GM18907 (cell line): ENCODE measurements at regions not wholly inside any gene's neighbourhood (a gene's known extent, or its start where the extent isn't known, plus 50 kb on each side); places are given as distances from the start of the nearest gene placed in this dataset.

Experiments
- ATAC-seq: cut with Tn5 transposase; IDR thresholded peaks from one replicate; pipeline ENCODE4 v1.9.1; 2021; ENCODE audit warnings: mild to moderate bottlenecking, moderate library complexity; ENCODE audit not compliant: unreplicated experiment

DNA sequence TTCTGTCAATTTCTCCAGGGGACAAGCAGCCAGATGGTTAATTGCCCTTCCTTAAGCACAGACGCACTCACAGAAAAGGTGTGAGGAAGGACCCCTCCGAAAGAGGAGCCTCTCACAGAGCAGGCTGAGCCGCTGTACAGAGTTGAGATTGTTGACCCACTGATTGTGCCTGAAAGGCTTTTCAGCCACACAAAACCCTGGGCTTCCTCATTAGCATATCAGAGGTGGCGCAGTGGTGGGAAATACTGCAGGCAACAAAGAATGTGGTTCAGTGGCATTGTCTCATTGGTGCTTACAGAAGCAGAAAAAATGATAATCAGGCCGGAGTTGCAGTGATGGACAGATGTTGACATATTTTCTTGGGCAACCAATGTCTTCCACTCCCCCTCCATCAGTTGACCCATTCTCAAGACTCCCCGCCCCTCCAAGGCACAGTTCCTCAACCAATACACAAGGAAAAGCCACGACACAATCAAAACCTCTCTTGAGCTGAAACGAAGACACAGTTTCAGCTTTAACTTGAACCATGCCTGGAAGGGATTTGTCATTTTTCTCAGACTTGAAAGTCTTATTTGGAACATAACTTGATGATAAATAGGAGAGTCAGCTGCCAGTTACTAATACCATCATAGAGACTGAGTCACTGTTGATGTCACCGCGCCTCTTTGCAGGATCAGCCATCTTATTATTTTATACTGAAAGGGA is 53.1 kb downstream of the ATXN3L start:
- ATAC-seq, result no peak

DNA sequence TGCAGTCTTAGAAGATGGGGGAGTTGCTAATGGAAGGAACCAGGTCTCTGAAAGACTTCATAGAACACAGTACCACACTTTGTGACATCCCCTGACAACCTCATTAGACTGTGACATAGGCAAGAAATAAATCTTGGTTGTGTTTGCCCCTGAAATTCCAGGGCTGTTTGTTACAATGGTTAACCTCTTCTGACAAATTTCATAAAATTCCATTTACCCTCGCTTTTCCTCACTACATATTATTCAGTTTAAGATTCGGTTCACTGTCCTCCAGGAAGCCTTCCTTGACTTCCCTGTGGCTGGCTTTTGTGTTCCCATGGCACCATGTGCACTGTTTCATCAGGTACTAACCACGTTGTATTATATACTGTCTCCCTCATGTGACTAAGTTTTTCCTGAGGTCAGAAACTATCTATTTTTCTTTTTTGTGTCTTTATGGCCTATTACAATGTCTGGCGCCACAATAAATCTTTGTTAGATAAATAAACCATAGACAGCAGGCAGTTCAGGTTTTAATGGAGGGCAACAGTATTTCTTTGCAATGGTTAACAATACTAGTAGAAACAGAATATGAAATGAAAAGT is 54.2 kb downstream of the ATXN3L start:
- no peak for ATAC-seq

DNA sequence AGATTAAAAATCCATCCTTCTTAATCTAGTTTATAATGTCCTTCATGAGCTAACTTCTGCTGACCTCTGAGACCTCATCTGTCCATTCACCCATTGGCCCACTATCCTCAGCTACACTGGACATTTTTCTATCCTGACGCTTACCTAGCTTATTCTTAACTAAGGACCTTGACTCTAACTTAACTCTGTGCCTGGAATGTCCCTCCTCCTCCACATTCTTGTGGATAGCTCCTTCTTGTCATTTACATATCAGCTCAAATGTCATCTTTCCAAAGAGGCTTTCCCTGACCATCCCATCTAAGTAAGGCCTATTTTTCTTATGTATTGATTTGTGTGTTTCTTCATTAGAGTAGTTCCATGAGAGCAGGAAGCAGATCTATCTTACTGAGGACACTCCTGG is 54.7 kb downstream of the ATXN3L start:
- ATAC-seq, result no peak

DNA sequence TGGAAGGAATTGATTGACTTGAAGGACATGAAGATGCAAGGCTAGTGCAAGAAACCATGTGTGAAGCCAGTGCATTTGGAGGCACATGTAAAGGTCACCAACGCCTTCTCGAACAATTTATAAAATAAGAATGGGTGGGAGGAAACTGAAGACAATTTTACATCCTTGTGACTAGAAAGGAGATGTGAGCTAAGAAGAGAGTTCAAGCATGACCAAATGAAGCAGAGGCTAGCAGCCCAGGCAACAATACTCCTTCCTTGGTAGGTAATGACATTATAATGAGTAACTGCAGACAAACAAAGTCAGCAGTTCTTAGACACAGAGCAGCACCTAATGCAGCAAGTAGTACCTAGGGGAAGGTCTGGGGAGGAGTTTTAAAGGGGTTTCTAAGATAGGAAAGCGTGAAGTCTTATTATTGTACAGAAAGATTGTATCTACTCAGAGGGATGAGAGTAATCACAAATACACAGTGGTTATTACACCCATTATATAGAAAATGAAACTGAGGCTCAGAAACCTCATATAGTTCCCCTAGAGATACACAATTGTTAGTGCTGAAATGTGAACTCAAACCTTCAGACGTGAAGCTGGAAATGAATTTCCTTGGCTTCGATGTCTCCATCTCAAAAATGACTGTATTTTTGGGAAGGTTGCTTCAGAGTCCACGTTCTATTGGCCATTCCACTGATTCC is 56.1 kb downstream of the ATXN3L start:
- ATAC-seq, result peak; percentile 65

DNA sequence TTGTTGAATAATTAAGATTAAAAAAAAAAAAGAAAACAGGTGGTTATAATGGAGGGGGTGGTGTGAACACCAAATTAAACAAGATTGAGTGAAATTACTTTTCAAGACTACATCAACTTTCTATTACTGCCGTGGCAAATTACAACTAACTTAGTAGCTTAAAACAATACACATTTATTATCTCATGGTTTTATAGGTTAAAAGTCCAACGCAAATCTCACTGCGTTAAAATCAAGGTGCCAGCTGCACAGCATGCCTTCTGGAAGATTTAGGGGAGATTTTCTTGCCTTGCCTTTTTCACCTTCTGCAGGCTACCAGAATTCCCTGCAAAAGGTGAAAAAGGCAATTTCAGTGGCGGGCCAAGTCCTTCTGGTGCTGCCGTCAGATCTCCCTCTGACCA is 58.5 kb downstream of the ATXN3L start:
- ATAC-seq, result no peak

DNA sequence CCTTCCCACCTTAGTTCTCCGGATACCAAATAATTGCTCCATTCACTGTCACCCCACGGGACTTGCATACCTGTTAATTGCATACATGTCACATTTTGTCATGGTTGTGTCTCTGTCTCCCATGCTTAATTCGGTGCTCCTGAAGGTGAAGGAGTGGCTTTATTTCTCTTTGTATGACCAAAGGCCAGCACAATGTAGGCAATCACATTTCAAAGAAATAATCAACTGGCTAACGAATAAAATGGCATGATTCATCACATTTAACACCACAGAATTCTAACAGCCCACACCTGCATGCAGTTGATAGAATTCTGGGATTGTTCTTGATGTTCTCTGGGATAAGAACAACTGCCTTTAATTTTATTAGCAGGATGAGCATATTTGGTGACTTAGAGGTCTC is 59.3 kb downstream of the ATXN3L start:
- no peak for ATAC-seq

DNA sequence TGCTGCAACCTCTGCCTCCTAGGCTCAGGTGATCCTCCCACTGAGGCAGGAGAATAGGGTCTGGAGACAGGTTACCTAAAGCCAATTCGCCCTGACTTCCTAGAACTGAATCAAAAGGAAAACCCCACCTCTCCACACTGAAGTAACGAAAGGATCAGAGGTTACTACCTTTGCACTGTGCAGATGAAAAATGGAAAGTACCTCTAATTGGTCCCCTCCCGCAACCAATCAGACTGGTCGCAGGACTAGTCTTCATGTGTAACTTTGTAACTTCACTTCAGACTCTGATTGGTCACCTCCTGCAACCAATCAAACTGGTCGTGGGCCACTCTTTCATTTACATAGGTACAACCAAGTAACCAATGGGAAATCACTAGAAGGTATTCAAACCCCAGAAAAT is 61.1 kb downstream of the ATXN3L start:
- ATAC-seq, result no peak

DNA sequence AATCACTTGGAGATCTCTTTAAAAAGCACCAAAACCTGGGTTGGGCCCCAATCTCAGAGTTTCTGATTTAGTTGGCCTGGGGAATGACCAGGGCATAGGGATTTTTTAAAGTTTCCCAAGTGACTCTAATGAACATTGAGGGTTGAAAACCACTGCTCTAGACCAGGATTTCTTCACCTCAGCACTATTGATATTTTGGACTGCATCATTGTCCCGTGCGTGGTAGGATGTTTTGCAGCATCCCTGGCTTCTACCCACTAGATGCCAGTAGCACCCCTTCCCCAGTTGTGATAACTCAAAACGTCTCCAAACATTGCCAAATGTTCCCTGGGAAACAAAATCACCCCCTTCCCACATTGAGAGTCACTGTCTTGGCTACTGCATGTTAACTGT is 61.8 kb downstream of the ATXN3L start:
- peak; percentile 27 for ATAC-seq

DNA sequence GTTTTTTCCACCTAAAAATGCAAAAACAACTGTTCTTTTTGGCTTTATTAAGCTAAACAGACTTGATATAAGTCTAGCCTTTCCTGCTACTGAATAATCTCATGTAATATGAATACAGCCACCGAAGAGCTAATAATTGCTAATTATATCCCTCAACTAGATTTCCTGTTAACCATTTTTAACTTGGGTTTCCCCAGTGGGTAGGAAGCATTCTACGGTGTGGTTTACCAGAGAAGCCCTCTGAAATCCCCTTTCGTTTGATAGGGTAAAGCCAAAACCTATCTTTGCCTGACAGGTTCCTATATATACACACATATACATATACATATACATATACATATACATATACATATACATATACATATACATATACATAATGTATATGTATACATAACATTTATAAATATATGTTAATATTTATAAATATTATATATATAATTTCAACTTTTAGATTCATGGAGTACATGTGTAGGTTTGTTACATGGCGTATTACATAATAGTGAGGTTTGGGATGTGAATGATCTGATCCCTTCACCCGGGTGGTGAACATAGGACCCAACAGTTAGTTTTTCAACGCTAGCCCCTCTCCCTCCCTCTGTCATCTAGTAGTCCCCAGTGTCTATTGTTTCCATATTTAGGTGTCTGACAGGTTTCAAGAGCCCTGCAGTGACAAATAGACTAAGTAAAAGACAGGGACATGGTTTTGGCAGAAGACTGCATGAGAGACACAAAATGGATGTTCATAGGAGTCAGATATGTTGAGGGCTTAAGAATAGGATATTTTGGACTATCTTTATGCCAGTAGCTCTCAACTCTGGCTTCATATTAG is 62.4 kb downstream of the ATXN3L start:
- ATAC-seq, result peak; percentile 66

DNA sequence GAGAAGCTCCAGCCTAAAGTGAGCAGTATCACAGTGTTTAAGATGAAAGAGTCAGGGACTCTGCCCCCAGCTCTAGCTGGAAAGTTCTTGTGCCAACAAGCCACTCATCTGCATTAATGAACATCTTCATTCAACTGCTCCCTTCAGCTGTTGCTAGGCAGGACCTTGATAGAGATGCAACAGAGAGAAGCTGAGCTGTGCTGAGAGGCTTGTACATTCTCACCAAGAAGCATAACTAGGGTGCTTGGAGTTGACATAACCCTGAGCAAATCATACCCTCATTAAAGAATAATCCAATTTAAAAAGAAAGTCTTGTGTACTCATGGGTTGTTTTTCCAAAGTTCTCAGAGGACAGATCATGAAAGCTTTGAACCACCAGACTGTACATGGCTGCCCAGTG is 63.2 kb downstream of the ATXN3L start:
- no peak for ATAC-seq

DNA sequence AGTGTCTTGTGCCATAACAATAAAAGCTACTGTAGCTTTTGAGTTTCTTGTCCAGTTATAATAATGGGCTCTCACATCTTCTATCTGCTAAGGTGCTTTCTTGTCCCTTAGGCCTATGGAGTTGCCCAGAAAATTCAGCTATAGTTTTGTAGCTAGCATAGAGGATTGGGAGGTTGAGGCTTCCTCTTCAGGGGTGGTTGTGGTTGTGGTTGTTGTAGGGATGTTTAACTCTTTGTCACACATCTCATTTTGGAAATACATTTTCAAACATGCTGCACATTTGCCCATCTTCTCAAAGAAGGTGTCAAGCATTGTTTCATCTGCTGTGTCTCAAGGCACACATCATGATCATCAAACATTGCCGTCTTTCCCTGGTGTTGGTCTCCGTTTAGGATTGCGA is 65.0 kb downstream of the ATXN3L start:
- ATAC-seq, result no peak

DNA sequence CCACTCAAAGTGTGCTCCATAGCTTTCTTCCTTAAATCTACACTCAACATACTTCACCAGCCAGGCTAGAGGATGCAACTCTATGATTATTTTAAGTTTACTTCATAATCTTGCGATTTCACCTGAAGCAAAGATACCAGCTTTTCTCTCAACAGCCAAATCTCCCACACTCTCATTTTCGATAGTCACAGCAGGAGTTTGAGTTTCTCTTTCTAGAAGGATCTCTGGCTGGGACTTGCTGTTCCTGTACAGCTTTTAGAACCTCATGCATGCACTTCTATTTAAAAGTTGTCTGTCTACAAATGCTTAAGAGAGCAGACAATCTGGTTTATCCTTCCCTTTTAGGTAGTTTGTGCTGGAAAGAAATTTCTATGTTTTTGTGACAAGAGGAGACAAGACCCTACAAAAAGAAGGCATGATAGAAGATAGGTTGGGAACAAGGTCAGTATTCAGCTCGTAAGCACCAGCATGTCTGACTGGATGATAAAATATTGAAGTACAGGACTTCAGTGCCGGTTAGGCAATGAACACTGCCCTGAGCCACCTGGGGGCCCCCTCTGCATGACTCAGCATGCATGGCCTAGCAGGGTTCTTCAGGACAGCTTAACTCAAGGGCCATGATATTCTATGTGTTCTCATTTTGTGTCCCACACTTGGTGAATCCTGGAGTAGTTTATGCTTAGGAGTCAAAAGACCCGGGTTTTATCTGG is 65.6 kb downstream of the ATXN3L start:
- ATAC-seq, result peak; percentile 36

DNA sequence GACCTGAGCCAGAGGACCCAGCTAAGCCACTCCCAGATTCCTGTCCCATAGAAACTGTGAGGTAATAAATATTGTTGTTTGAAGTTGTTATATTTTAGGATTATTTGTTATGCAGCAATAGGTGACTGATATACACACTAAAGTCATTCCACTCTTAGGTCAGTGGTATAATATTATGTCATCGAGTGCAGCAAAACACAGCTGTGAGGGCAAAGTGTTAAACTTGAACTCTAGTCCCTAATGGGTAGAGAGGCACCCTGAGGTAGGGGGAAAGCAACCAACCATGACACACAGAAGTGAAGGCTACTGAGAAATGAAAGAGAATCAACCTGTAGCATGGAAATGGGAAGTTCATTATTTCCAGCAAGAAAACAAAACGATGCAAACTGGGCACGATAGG is 66.6 kb downstream of the ATXN3L start:
- ATAC-seq, result no peak

DNA sequence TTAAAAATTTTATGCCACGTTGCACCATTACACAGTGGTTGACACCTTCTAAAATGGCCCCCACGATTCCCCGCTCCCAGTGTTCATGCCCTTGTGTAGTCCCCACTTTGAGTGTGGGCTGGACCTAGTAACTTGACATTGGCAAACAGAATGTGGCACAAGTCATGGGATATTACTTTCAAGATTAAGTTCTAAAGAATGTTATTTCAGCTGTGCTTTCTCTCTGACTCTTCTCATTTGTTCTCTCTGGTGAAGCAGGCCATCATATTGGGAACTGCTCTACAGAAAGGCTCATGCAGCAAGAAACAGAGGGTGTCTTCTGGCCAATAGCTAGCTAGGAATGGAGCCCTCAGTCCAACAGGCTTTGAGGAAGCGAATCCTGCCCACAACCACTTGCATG is 67.1 kb downstream of the ATXN3L start:
- ATAC-seq, result no peak

DNA sequence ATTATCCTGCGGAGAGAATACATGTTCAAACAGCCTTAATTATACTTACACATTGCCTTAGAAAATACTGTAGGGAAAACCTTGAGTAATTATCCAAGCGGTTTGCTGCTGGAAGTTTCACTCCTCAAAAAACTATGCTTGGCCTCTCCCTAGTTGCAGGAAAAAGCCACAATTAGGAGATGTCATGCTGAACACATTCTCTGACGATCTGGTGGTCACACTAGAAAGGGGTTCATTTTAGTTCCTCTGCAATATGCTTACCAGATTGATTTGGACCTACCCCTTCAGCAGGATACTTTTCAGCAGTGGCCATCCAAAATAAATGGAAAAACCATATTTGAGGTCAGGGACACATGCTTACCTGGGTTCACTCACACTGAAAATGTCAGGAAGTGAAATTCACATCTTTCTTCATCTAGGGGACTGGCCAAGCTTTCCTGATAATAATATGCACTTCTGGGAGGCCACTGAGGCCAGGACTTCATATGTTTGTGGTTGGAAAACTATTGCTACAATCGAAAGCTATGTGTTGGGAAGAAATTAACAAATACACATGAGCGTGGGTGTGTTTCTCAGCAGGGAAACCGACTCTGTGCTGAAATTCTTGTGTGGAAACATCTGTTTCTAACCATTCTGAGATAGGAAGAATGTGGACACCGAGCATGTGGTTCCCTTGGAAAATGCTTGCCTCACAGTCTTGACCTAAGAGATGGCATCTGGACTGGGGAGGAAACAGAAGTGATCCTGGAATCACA is 68.8 kb downstream of the ATXN3L start:
- ATAC-seq, result no peak

DNA sequence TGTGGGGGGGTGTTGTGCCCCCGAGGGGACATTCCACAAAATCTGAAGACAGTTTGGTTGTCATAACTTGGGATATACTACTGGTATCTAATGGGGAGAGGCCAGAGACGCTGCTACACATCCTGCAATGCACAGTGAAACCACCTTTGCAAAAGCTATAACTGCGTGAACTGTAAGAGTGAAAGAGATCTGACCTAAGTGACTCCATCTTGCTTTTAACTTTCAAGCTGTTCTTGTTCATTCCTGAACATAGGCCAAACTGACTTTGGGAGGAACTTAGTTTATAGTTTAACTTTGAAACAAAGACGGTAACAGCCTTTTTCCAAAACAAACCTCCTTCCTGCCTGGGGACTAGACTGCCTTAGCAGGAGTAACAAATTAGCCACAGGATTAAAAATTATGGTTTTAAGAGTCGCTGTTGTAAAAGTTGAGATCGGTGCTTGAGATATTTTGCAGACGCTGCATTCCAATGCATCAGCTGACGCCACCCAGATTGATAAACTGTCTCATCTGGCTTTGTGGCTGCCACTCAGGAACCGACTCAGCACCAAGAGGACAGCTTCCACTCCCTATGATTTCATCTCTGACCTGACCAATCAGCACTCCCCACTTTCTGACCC is 70.9 kb downstream of the ATXN3L start:
- no peak for ATAC-seq

DNA sequence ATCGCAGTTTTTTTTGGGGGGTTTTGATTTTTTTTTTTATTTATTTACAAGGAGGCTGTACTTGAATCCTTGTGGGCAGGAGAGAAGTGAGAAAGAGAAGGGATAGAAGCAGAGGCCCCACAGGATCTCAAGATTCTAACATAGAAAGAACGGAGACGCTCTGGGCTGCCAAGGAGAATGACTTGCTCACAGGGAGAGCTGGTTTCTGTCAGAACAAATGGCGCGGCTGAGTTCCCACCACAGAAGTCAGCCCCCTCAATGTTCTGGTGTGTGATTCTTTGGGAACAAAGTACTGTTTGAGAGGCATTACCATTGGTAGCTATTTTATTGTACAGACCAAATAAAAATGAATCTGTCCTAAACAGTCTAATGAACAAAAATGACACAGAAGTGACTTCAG is 80.6 kb downstream of the ATXN3L start:
- no peak for ATAC-seq

DNA sequence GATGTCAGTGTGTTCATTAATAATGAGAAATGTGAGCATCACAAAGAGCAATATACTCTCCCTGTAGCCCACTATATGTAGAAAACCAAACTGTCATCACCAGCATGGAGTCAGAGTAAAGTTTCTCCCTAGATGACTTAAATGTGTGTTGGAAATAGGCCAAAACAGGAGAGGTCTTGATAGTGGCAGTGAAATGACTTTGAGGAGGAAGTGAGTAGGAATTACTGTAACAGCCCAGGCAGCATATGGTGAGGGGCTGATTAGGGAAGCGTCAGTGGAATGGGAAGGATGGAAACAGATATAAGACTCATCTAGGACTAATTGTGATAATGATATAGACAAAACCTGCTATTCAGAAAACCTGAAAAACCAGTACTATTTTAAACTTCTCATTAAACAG is 83.9 kb downstream of the ATXN3L start:
- no peak for ATAC-seq

DNA sequence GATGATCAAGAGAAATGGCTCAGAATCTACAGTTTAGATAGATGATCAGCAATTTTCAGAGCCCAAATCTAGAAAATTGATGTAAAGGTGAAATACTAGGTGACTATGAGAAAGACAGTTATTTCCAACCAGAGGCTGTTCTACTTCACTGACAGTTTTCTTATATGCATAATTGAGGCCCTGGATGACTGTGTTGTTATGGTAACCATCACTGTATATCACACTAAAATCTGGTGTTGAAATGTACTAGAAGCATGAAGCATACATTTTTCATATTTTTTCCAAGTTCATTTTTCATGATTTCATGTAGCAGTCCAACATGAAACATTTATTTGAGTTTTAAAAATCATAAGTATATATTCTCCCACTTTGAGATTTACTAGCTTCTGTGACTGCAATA is 87.4 kb downstream of the ATXN3L start:
- no peak for ATAC-seq

DNA sequence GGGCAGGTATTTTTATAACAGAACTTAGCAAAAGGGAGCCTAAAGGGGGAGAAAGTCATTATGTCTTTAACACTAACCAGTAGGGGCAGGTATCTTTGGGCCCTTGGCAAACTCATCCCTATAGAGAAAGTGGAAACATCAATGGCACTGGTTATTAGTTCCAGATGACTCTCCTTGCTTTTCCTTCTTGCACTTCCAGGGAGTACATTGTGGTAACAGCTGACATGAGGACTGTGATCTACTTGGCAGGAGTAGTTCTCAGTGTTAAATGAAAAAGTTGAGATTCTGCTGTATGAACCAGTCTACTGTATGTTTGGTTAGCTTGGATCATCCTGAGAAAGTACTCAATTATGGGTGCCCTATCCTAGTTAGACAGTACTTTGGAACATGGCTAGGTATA is 93.6 kb downstream of the ATXN3L start:
- ATAC-seq, result no peak
